GM21717 (cell line): ENCODE measurements at regions not wholly inside any gene's neighbourhood (a gene's known extent, or its start where the extent isn't known, plus 50 kb on each side); places are given as distances from the start of the nearest gene placed in this dataset.
"Not testable (repeated sequence)": the region's sequence is repeated elsewhere in the genome, so short reads cannot be mapped to it uniquely, and the experiment has no call there.

ENCODE experiments used
- ATAC-seq: cut with Tn5 transposase; IDR thresholded peaks from one replicate; pipeline ENCODE4 v1.9.1; 2021; ENCODE audit warnings: mild to moderate bottlenecking, moderate library complexity; ENCODE audit not compliant: unreplicated experiment

GRCh38 chr3:18693588-18694329 is 268.6 kb upstream of the SATB1 start:
- ATAC-seq: not testable (repeated sequence)

- ATAC-seq: no peak
Observed at GRCh38 chr3:18687286-18687685, 262.1 kb upstream of the SATB1 start.

DNA sequence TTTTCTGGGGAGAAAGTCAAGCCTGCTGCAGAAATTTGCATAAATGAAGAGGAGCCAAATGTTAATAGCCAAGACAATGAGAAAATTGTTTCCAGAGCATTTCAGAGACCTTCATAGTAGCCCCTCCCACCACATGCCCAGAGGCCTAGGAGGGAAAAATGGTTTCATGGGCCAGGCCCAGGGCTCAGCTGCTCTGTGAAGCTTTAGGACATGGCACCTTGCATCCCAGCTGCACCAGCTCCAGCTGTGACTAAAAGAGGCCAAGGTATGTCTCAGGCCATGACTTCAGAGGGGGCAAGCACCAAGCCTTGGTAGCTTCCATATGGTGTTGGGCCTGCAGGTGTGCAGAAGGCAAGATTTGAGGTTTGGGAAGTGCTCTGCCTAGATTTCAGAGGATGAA is 258.8 kb upstream of the SATB1 start:
- ATAC-seq: no peak

GRCh38 chr3:18681818-18682345 is 256.7 kb upstream of the SATB1 start:
- no peak for ATAC-seq

DNA sequence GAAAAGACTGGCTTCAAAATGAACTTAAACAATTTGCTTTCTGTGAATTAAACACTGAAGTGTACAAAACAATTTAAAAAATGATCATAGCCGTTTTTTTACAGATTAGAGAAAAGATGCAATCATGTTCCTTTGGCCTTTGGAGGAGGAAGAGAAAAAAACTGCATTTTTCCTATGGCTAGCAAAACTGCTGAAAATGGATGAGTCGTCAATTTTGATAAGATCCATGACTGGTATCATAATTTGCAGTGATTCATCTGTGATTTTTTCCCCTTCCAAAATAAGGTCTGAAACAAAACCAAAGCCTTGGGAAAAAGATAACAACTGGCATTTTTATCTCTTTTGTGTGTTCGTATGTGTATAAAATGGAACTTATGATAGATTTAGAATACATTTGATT is 255.6 kb upstream of the SATB1 start:
- ATAC-seq: no peak

DNA sequence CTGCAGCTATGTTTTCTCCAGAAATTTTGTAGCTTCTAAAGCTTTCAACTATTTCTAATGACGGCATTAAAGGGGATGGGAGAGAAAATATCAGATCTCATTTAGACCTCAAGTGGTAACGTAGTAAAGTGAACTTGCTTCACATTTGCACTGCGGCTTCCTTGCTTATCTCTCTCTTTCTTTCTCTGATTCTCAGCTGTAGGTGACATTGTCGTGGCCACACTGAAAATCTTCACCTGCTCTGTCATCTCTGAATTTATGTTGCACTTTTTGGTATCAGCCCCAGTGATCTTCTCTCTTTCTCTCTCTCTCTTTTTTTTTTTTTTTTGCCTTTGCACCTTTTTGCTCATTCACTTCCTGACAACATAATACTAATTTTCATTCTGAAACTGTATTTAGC is 254.1 kb upstream of the SATB1 start:
- peak; percentile 59 for ATAC-seq

DNA sequence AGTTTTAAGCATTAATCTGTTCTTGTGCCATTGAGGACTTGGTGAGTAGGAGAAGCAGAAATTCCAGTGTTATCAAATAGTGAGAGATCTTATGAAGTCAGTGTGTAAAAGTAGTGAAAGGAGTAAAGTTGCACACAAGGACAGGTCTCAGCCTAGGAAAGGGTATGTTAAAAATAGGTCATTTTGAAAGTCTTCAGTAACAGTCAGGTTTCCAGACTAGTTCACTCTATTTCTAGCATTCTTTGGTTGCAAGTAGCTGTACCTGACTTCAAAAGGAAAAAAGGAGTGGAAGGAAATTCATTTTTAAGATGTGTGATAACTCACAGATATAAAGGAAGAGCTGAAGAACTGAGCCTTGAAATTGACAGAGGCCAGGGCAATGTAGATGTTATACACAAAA is 250.1 kb upstream of the SATB1 start:
- no peak for ATAC-seq

GRCh38 chr3:18672561-18672960 is 247.4 kb upstream of the SATB1 start:
- peak; percentile 69 for ATAC-seq

GRCh38 chr3:18670759-18671158 is 245.6 kb upstream of the SATB1 start:
- ATAC-seq: no peak

- no peak for ATAC-seq
Observed at GRCh38 chr3:18669374-18669773, 244.2 kb upstream of the SATB1 start.

GRCh38 chr3:18667552-18667951 is 242.4 kb upstream of the SATB1 start:
- no peak for ATAC-seq

- ATAC-seq: no peak
Observed at GRCh38 chr3:18666655-18667054, 241.5 kb upstream of the SATB1 start.

DNA sequence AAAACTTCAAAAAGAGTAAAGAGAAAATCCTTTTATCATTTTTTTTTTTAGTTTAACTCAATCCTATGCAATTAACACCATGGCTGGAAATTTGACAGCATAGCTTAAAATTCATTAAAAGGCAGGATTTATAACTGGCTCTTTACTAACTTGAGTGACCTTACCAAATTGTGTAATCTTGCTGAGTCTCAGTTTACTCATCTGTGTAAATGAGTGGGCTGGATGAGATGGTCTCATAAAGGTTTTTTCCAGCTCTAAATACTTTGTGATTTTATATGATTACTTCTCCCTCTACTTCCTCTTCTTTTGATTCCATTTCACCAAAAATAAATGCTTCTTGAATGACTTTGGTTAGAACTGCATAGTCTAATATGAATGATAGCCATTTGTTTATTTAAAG is 234.9 kb upstream of the SATB1 start:
- peak; percentile 65 for ATAC-seq

DNA sequence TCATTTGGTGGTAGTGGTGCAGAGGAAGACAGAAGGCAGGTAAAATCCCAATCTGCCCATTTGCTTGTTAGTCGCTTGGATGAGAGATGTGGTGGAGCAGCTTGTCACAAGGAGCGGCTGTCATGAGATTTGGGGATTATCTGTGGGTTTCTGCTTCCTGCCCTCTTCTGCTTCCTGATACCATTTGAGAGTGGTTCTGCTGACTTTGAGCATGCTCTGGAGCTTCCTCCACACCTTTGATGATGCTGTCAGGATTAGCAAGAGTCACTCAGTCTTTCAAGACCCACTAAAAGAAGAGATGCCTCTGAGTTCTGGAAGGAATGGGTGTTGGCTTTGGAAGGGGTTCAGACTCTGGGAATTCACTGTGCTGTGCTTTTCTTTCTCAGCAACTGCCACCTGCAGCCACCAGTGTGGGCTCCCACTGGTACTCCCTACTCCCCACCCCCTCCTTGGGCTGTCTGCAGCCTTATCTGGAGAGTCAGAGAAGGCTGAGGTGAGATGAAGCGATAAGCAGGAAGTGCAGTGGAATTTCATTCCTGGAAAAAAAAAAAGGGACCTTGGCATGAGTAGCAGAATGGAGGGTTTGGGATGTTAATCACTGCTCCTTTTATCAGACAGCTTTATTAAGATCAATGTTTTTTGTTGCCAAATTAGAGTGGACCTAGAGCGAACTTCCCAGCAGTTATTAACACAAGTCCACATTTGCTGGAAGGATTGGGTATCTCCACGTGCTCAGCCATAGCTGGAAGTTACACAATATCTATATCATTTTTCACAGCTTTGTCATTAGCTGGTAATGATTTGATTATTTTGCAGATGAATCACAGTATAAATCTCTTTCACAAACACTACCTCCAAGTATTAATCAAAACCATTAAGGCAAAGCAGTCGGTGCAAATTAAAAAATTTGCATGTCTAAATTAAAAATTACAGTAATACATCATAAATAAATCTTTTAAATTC is 233.0 kb upstream of the SATB1 start:
- ATAC-seq: no peak

- ATAC-seq: no peak
Observed at GRCh38 chr3:18656866-18657265, 231.7 kb upstream of the SATB1 start.

GRCh38 chr3:18656410-18656809 is 231.3 kb upstream of the SATB1 start:
- ATAC-seq: no peak

- no peak for ATAC-seq
Observed at GRCh38 chr3:18655827-18656226, 230.7 kb upstream of the SATB1 start.

DNA sequence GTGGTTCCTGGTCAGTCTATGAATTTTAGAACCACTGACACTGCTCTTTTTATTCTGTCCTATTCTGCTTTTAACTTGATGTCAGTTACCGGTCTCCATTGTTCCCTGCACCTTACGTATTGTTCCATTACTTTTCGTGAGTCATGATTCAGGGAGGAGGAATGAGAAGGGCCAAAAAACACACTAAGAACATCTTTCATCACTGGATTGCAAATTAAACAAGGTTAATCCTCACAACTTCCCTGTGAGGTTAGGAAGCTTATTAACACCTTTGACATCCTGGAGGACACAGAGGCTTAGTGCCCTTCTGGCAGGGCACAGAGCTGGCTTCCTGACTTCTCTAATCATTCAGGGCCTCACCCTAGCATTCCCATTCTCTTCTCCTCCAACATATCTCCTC is 227.6 kb upstream of the SATB1 start:
- no peak for ATAC-seq

- no peak for ATAC-seq
Observed at GRCh38 chr3:18650731-18651130, 225.6 kb upstream of the SATB1 start.

DNA sequence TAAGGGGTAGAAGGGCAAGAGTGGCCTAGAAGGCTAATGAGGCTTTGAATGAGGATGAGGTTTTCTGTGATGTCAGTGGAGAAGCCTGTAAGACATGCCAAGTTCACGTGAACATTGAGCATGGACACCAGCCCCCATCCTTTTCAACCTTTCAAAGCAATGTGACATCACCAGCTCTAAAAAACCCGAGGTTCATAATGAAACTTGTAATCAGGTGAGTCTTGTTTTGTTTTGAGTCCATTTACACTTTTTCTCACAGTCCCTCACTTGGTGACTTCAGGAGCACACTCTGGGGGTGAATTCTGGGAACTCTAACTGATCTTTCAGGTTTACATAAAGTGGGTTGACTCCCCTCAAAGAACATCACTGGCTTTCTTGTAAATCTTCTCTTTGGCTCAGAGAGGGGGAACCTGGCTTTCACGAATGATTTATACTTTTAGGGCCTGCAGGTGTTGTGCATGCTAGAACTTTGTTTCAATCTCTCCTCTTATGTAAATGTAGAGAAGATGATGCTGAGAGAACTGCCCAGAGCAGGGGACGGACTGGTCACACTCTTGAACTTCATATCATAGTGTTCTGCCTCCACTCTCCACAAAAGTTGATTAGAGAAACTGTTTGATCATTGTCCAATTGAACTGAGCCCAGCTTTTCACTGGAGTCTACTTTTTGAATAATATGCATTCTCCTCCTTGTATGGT is 224.7 kb upstream of the SATB1 start:
- ATAC-seq: peak; percentile 91

GRCh38 chr3:18648868-18649462 is 223.8 kb upstream of the SATB1 start:
- no peak for ATAC-seq
